Naive thymus-derived CD4-positive, alpha-beta T cell (primary cell): ENCODE measurements at regions not wholly inside any gene's neighbourhood (a gene's known extent, or its start where the extent isn't known, plus 50 kb on each side); places are given as distances from the start of the nearest gene placed in this dataset.

ENCODE experiments used
- ATAC-seq: fragments of 150-1000 bp; cut with Tn5 transposase; 2 replicates; pipeline ENCODE4 v1.10.0; 2021; ENCODE audit warnings: mild to moderate bottlenecking, moderate library complexity
- CTCF ChIA-PET: fragments of 350-600 bp; sonication (Branson Sonifier 250); formaldehyde crosslinking; loops from one replicate; lab custom pipeline; 2021; ENCODE audit warnings: antibody characterized with exemption; lab: Charles Lee
- POLR2A ChIA-PET: fragments of 350-600 bp; sonication (Branson Sonifier 250); formaldehyde crosslinking; loops from one replicate; lab custom pipeline; 2021; ENCODE audit warnings: antibody characterized with exemption, inconsistent platforms; lab: Charles Lee
- DNase-seq, 9 donors: peaks; one replicate each; pipeline versions ENCODE4 v3.0.0 to v3.0.0-alpha.2; 2020 to 2022; ENCODE audit warnings: mixed read lengths in 1 of 9
- H3K27ac ChIP-seq: one replicate; pipeline ENCODE4 v1.7.0; 2013; ENCODE audit warnings: mild to moderate bottlenecking, low read depth, low read length, moderate library complexity
- H3K27me3 ChIP-seq, 2 donors: one replicate each; pipeline ENCODE4 v1.7.0; 2013; ENCODE audit warnings: low read length in 2 of 2, mild to moderate bottlenecking in 2 of 2, moderate library complexity in 2 of 2; ENCODE audit not compliant: control insufficient read depth in 2 of 2, insufficient read depth in 2 of 2
- H3K36me3 ChIP-seq, 3 experiments: 1 replicate in 2 of 3; 2 replicates in 1 of 3; pipeline ENCODE4 v1.7.0; 2013; ENCODE audit warnings: low read length in 3 of 3, mild to moderate bottlenecking in 3 of 3, moderate library complexity in 1 of 3; ENCODE audit not compliant: insufficient read depth in 3 of 3, control insufficient read depth in 2 of 3
- H3K4me1 ChIP-seq, 2 donors: one replicate each; pipeline ENCODE4 v1.7.0; 2013; ENCODE audit warnings: low read length in 2 of 2, mild to moderate bottlenecking in 2 of 2, moderate library complexity in 1 of 2; ENCODE audit not compliant: control insufficient read depth in 2 of 2, insufficient read depth in 2 of 2
- H3K4me3 ChIP-seq: 2 replicates; pipeline ENCODE4 v1.7.0; 2013; ENCODE audit warnings: mild to moderate bottlenecking, low read length
- H3K9me3 ChIP-seq, 3 experiments: 1 replicate in 2 of 3; 2 replicates in 1 of 3; pipeline ENCODE4 v1.7.0; 2013; ENCODE audit warnings: low read length in 3 of 3; ENCODE audit not compliant: control insufficient read depth in 2 of 3
- H3K27ac Mint-ChIP-seq, 9 donors: one replicate each; pipeline ENCODE4 v1.8.0; 2020 to 2022; ENCODE audit warnings: mixed read lengths in 9 of 9, mild to moderate bottlenecking in 8 of 9, moderate library complexity in 5 of 9, inconsistent platforms in 2 of 9
- H3K27me3 Mint-ChIP-seq, 5 donors: one replicate each; pipeline ENCODE4 v1.8.0; 2021 to 2022; ENCODE audit warnings: mixed read lengths in 5 of 5, mild to moderate bottlenecking in 1 of 5
- H3K36me3 Mint-ChIP-seq, 5 donors: one replicate each; pipeline ENCODE4 v1.8.0; 2020 to 2022; ENCODE audit warnings: mixed read lengths in 5 of 5, mild to moderate bottlenecking in 3 of 5, inconsistent platforms in 1 of 5
- H3K4me1 Mint-ChIP-seq, 7 donors: one replicate each; pipeline ENCODE4 v1.8.0; 2020 to 2022; ENCODE audit warnings: mixed read lengths in 7 of 7, mild to moderate bottlenecking in 3 of 7, inconsistent platforms in 1 of 7
- H3K4me3 Mint-ChIP-seq, 10 donors: one replicate each; pipeline ENCODE4 v1.8.0; 2020 to 2022; ENCODE audit warnings: mild to moderate bottlenecking in 10 of 10, mixed read lengths in 10 of 10, moderate library complexity in 6 of 10, inconsistent platforms in 2 of 10
- H3K9me3 Mint-ChIP-seq, 11 donors: one replicate each; pipeline ENCODE4 v1.8.0; 2020 to 2022; ENCODE audit warnings: mixed read lengths in 11 of 11, mild to moderate bottlenecking in 4 of 11, inconsistent platforms in 1 of 11, moderate library complexity in 1 of 11
- intact Hi-C, 2 donors: fragments of 100-400 bp; cut with micrococcal nuclease; formaldehyde crosslinking; loops; one replicate each; pipeline ENCODE4 v1.15.1; 2023

GRCh38 chr1:168473126-168473525 lies 70.7 kb downstream of the XCL2 start:
- Mint-ChIP-seq H3K27me3 (no peaks in the 10 kb centered on the region), H3K4me3 (no peak overlapping the region), H3K27ac (peak overlapping the region in 1 of 9 donors; percentile 26), H3K4me1 (peaks cover 33 to 60% (median 50%) of the 10 kb centered on the region in 7 donors), H3K36me3 (peaks cover 4 to 33% (median 7%) of the 10 kb centered on the region in 5 donors), H3K9me3 (peaks cover 5 to 30% (median 10%) of the 10 kb centered on the region in 11 donors)
- CTCF ChIA-PET = no interaction called here
- H3K27me3 ChIP-seq = no peaks in the 10 kb centered on the region
- no peak overlapping the region for H3K4me3 ChIP-seq
- peaks cover 23 to 41% of the 10 kb centered on the region in 2 donors for H3K4me1 ChIP-seq
- H3K36me3 ChIP-seq = no peaks in the 10 kb centered on the region
- ATAC-seq = no peak
- H3K9me3 ChIP-seq = peaks cover 0 to 4% (median 0%) of the 10 kb centered on the region in 3 experiments
- POLR2A ChIA-PET = no interaction called here
- intact Hi-C loops = loop anchor here in 1 of 2 donors (5.0 kb wide), 2 partner anchors 39 to 59 kb away; no protein-coding TSS in a partner anchor
- H3K27ac ChIP-seq = no peak overlapping the region
- DNase-seq = no peak

- intact Hi-C loops = loop anchor here in 1 of 2 donors (5.0 kb wide), 2 partner anchors 40 to 60 kb away; no protein-coding TSS in a partner anchor
- Mint-ChIP-seq H3K27me3 (no peaks in the 10 kb centered on the region), H3K4me1 (peaks cover 34 to 60% (median 50%) of the 10 kb centered on the region in 7 donors), H3K36me3 (peaks cover 4 to 31% (median 7%) of the 10 kb centered on the region in 5 donors), H3K27ac (peak overlapping the region in 1 of 9 donors; percentile 4), H3K4me3 (no peak overlapping the region), H3K9me3 (peaks cover 5 to 31% (median 10%) of the 10 kb centered on the region in 11 donors)
- CTCF ChIA-PET = no interaction called here
- H3K9me3 ChIP-seq = peaks cover 0 to 4% (median 0%) of the 10 kb centered on the region in 3 experiments
- DNase-seq (no peak), ATAC-seq (no peak)
- POLR2A ChIA-PET = interaction anchor here (0.6 kb wide), 1 partner anchor 1156 kb away, joined by 3 read pairs; no protein-coding TSS in a partner anchor
- no peak overlapping the region for H3K27ac ChIP-seq
- peaks cover 27 to 41% of the 10 kb centered on the region in 2 donors for H3K4me1 ChIP-seq
- no peaks in the 10 kb centered on the region for H3K36me3 ChIP-seq
- H3K4me3 ChIP-seq = no peak overlapping the region
- H3K27me3 ChIP-seq = no peaks in the 10 kb centered on the region
Measured at GRCh38 chr1:168472223-168472622, 71.6 kb downstream of the XCL2 start.

GRCh38 chr1:168470901-168471431 lies 72.8 kb downstream of the XCL2 start:
- peaks cover 0 to 4% (median 0%) of the 10 kb centered on the region in 3 experiments for H3K9me3 ChIP-seq
- POLR2A ChIA-PET = no interaction called here
- no peak overlapping the region for H3K27ac ChIP-seq
- Mint-ChIP-seq H3K36me3 (peaks cover 4 to 29% (median 7%) of the 10 kb centered on the region in 5 donors), H3K27me3 (no peaks in the 10 kb centered on the region), H3K4me3 (no peak overlapping the region), H3K4me1 (peaks cover 37 to 61% (median 54%) of the 10 kb centered on the region in 7 donors), H3K9me3 (peaks cover 0 to 25% (median 9%) of the 10 kb centered on the region in 11 donors), H3K27ac (peak overlapping the region in 2 of 9 donors; percentile 26 to 56)
- intact Hi-C loops = loop anchor here in 1 of 2 donors (5.0 kb wide), 2 partner anchors 41 to 61 kb away; no protein-coding TSS in a partner anchor
- no peaks in the 10 kb centered on the region for H3K27me3 ChIP-seq
- DNase-seq (no peak), ATAC-seq (no peak)
- H3K4me3 ChIP-seq = no peak overlapping the region
- peaks cover 36 to 51% of the 10 kb centered on the region in 2 donors for H3K4me1 ChIP-seq
- H3K36me3 ChIP-seq = no peaks in the 10 kb centered on the region
- CTCF ChIA-PET = no interaction called here

- CTCF ChIA-PET = interaction anchor here (0.6 kb wide), 1 partner anchor 1450 kb away, joined by 3 read pairs; no protein-coding TSS in a partner anchor
- H3K27ac Mint-ChIP-seq = peak overlapping the region in 1 of 9 donors; percentile 35
- no peaks in the 10 kb centered on the region for H3K36me3 ChIP-seq
- H3K4me1 Mint-ChIP-seq = peaks cover 45 to 68% (median 66%) of the 10 kb centered on the region in 7 donors
- no peak overlapping the region for H3K27ac ChIP-seq
- DNase-seq = peak in 1 of 9 donors; percentile 37
- no peaks in the 10 kb centered on the region for H3K27me3 Mint-ChIP-seq
- H3K4me3 ChIP-seq = no peak overlapping the region
- POLR2A ChIA-PET = interaction anchor here (1.4 to 1.6 kb wide), 2 partner anchors 27 to 66 kb away, joined by 3 to 6 read pairs; no protein-coding TSS in a partner anchor
- peaks cover 0 to 24% (median 6%) of the 10 kb centered on the region in 5 donors for H3K36me3 Mint-ChIP-seq
- peaks cover 0 to 19% (median 7%) of the 10 kb centered on the region in 11 donors for H3K9me3 Mint-ChIP-seq
- peaks cover 0 to 4% (median 0%) of the 10 kb centered on the region in 3 experiments for H3K9me3 ChIP-seq
- peak overlapping the region in 1 of 10 donors; percentile 31 for H3K4me3 Mint-ChIP-seq
- intact Hi-C loops = loop anchor here in 1 of 2 donors (5.0 kb wide), 3 partner anchors 43 to 63 kb away; no protein-coding TSS in a partner anchor
- H3K4me1 ChIP-seq = peaks cover 40 to 51% of the 10 kb centered on the region in 2 donors
- peak; percentile 66 for ATAC-seq
- no peaks in the 10 kb centered on the region for H3K27me3 ChIP-seq
Measured at GRCh38 chr1:168469690-168470089, 74.1 kb downstream of the XCL2 start.

GRCh38 chr1:168468822-168469221 lies 75.0 kb downstream of the XCL2 start:
- no peak overlapping the region for H3K27ac ChIP-seq
- DNase-seq = no peak
- peaks cover 0 to 27% (median 5%) of the 10 kb centered on the region in 5 donors for H3K36me3 Mint-ChIP-seq

GRCh38 chr1:168468042-168468809 lies 75.6 kb downstream of the XCL2 start:
- peaks cover 0 to 21% (median 4%) of the 10 kb centered on the region in 11 donors for H3K9me3 Mint-ChIP-seq
- ATAC-seq = no peak
- H3K27me3 Mint-ChIP-seq = no peaks in the 10 kb centered on the region
- peak overlapping the region in 7 of 9 donors; percentile 27 to 89 (median 75) for H3K27ac Mint-ChIP-seq
- peak overlapping the region in 9 of 10 donors; percentile 19 to 66 (median 54) for H3K4me3 Mint-ChIP-seq
- no peaks in the 10 kb centered on the region for H3K27me3 ChIP-seq
- POLR2A ChIA-PET = interaction anchor here (0.8 to 1.6 kb wide), 6 partner anchors 14 to 67 kb away, joined by 3 to 6 read pairs (median 4); no protein-coding TSS in a partner anchor
- intact Hi-C loops = loop anchor here in 1 of 2 donors (5.0 kb wide), 1 partner anchor 61 kb away; no protein-coding TSS in a partner anchor
- CTCF ChIA-PET = interaction anchor here (0.9 to 1.6 kb wide), 3 partner anchors 28 to 126 kb away, joined by 3 to 6 read pairs (median 4); no protein-coding TSS in a partner anchor
- H3K36me3 Mint-ChIP-seq = peaks cover 0 to 27% (median 0%) of the 10 kb centered on the region in 5 donors
- peaks cover 40 to 51% of the 10 kb centered on the region in 2 donors for H3K4me1 ChIP-seq
- no peak for DNase-seq
- H3K4me1 Mint-ChIP-seq = peaks cover 45 to 66% (median 62%) of the 10 kb centered on the region in 7 donors
- peak overlapping the region; percentile 7 for H3K4me3 ChIP-seq
- no peak overlapping the region for H3K27ac ChIP-seq
- no peaks in the 10 kb centered on the region for H3K9me3 ChIP-seq
- no peaks in the 10 kb centered on the region for H3K36me3 ChIP-seq

More at GRCh38 chr1:168468822-168469221, 75.0 kb downstream of the XCL2 start:
- no peaks in the 10 kb centered on the region for H3K27me3 ChIP-seq
- Mint-ChIP-seq H3K4me1 (peaks cover 45 to 68% (median 67%) of the 10 kb centered on the region in 7 donors), H3K27me3 (no peaks in the 10 kb centered on the region), H3K27ac (peak overlapping the region in 3 of 9 donors; percentile 64 to 80 (median 70)), H3K4me3 (peak overlapping the region in 2 of 10 donors; percentile 37 to 51), H3K9me3 (peaks cover 1 to 23% (median 5%) of the 10 kb centered on the region in 11 donors)
- ChIA-PET CTCF (interaction anchor here (0.9 to 1.6 kb wide), 3 partner anchors 29 to 126 kb away, joined by 3 to 6 read pairs (median 4); no protein-coding TSS in a partner anchor), POLR2A (interaction anchor here (0.8 to 1.6 kb wide), 6 partner anchors 14 to 67 kb away, joined by 3 to 6 read pairs (median 4); no protein-coding TSS in a partner anchor)
- no peaks in the 10 kb centered on the region for H3K9me3 ChIP-seq
- no peaks in the 10 kb centered on the region for H3K36me3 ChIP-seq
- no peak for ATAC-seq
- no peak overlapping the region for H3K4me3 ChIP-seq
- H3K4me1 ChIP-seq = peaks cover 40 to 51% of the 10 kb centered on the region in 2 donors
- intact Hi-C loops = loop anchor here in 1 of 2 donors (5.0 kb wide), 1 partner anchor 62 kb away; no protein-coding TSS in a partner anchor
